CD4-positive, alpha-beta T cell treated with Interleukin-15 for 4 hours (primary cell): ENCODE measurements at regions not wholly inside any gene's neighbourhood (a gene's known extent, or its start where the extent isn't known, plus 50 kb on each side); places are given as distances from the start of the nearest gene placed in this dataset.
"Not testable (repeated sequence)": the region's sequence is repeated elsewhere in the genome, so short reads cannot be mapped to it uniquely, and the experiment has no call there.

Experiments used
- DNase-seq: peaks from one replicate; pipeline ENCODE4 v3.0.0-alpha.2; 2020; ENCODE audit warnings: low spot score

DNA sequence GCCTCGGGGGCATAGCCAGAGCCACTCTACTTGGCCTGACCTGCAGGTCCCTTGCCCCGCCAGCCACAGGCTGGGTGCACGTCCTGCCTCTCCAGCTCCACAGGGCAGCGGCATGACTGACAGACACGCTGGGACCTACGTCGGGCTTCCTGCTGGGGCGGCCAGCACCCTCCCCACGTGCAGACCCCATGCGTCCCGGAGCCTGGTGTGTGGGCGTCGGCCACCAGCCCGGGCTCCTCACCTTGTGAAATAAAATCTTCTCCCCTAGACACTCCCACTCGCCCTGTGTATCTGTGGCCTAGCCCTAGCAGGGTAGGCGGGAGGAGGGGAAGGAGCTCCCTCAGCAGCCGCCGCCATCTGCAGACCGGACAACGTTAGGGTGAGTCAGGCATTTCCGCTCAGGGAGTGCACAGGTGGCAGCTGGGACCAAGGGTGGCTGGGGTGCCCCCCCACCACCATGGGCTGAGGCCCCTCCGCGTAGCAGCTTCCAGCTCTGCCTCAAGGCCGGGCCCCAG, 119.5 kb downstream of the IGLL1 start:
- not testable (repeated sequence) for DNase-seq

DNA sequence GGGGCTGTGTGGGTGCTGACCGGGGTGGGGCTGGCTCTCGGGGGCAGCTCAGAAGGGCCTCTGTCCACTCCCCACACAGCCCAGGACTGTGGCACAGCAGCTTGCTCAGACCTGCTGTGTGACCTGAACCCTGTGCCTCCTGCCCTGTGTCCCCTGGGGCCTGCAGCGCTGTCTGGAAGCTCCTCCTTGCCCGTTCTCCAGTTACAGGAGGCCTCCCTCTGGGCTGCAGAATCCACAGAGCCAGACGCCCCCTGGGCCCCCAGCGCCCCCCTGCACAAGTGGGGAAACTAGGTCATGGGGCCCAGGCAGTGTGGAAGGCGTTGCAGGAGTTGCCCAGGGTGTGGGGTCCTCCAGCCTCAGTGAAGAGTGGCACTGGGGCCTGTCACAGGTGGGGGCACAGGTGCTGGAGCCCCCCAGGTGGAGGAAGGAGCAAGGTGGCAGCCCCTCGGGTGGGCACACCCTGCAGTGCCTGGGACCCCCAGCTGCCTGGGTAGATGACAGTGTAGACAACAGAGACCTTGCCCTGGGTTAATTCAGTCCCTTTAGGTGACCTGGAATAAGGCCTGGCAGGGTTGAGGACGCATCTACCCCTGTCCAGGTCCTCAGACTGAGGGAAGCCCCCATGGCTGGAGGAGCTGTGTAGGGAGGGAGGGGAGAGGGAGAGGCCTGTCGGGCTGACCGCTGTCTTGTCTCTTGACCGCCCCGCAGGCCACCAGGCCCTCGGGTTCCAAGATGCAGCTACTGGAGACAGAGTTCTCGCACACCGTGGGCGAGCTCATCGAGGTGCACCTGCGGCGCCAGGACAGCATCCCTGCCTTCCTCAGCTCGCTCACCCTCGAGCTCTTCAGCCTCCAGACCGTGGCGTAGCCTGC, 120.2 kb downstream of the IGLL1 start:
- not testable (repeated sequence) for DNase-seq

DNA sequence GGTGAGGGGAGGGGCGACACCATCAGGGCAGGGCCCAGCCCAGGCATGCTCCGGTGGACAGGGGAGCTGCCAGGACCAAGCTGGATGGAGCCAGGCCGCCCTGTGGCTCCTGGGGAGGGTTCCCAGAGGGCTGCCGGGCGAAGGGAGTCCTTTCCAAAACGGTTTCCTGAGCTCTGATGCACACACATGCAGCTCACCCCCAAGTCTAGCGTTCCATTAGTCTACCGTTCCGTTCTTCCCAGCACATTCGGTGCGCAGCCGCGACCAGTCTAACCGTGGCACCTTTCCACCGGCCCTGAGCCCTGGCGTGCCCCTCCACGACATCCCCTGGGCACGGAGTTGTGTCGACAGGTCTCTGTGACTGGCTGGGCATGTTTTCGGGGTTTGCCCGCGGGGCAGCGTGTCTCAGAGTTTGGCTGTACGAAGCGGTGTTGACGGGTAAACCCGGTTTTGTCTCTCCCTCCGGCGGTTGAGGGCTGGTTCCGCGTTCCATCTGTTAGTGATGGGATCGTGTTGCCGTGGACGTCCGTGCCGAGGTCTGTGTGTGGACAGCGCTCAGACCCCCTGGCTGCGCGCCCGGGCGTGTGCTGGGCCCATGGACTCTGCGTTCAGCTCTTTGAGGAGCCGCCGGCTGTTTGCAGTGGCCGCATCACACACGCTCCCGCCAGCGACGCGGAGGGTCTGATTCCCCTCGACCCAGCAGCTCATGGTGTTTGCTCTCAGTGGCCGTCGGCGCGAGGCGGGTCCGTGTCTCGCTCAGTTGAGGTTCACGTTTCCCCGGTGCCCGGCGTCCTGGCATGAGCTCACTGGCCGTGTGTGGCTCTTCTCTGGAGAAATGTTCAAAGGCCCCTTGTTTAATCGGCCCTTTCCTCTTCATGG, 121.2 kb downstream of the IGLL1 start:
- DNase-seq: no peak

DNA sequence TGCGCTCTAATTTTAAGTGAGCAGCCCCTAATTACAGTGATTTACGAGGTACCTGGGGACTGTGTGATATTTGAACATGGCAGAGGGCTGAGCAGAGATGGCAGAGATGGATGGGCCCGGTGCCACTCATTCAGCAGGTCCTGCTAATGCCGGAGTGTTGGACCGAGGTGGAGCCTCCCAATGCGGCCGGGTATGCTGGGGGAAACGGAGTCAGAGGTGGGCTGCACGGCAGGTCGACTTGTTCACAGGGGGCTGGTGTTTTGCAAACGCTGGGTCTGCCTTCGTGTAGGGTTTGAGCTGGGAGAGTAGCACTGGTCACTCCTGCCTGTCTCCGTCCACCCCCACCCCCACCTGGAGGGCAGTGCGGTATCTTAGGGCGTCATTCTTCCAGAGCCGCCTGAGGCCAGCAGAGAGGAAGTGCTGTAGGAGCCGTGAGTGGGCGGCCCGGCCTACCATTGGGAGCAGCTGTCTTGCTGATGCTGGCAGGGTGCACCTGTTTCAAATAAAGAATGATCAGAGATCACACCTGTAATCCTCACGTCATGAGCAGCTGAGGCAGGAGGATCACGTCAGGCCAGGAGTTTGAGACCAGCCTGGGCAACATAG, 122.6 kb downstream of the IGLL1 start:
- no peak for DNase-seq

DNA sequence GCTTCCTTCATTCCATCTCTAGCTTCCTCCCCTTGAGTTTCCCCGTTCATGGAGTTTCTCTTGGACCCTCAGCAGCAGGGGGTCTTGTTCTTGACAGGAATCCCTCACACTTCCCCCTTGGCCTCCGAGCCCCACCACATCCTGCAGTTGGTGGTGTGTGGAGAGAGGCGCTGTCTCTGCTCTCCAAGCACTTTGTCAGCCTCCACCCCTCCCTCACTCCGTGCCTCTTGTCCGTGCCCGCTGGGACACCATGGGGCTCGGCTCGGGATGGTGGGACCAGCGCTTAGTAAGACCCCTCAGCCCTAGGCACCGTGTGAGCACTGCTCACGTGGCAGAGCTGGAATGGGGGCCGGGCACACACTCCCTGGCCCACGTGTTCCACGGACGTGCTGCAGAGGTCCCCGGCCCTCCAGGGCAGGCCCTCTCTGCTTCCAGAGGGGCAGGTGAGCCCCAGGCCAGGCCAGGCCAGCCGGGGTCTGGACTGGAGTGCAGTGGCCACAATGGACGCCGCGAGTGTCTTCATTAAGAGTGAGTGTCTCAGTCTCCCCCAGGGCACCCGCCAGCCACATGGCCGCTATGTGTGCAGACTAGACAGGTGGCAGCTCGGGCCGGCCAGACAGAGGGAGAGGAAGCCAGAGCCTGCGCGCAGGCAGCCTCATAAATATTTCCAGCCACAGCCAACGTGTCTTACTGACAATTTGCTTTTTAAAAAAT, 123.3 kb downstream of the IGLL1 start:
- not testable (repeated sequence) for DNase-seq

DNA sequence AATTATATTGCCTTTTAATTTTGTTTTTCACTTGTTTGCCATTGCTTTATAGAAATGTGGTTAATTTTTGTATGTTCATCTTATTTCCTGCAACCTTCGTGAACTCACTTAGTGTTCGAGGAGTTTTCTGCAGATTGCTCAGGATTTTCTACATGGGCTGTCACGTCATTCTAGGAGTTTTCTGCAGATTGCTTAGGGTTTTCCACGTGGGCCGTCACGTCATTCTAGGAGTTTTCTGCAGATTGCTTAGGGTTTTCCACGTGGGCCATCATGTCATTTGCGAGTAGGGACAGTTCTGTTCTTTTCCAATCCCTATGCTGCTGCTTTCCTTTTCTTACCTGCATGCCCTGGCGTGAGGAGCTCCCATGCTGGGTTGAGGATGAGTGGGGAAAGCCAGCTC, 125.7 kb downstream of the IGLL1 start:
- not testable (repeated sequence) for DNase-seq

DNA sequence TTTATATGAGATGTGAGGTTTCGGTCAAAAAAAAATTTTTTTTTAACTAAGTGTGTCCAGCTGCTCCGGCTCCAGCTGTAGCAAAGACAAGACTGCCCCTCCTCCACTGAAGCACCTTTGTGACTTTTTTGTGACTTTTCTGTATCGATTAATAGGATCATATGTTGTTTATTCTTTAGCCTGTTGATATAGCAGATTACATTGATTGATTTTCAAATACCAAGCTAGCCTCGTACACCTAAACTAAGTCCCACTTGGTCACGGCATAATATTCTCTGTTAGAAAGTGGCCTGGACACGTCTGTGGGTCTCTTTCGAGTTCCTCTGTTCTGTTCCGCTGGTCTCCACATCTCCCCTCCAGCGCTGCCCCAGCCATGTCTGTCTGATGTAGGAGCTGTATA, 126.8 kb downstream of the IGLL1 start:
- DNase-seq: no peak

DNA sequence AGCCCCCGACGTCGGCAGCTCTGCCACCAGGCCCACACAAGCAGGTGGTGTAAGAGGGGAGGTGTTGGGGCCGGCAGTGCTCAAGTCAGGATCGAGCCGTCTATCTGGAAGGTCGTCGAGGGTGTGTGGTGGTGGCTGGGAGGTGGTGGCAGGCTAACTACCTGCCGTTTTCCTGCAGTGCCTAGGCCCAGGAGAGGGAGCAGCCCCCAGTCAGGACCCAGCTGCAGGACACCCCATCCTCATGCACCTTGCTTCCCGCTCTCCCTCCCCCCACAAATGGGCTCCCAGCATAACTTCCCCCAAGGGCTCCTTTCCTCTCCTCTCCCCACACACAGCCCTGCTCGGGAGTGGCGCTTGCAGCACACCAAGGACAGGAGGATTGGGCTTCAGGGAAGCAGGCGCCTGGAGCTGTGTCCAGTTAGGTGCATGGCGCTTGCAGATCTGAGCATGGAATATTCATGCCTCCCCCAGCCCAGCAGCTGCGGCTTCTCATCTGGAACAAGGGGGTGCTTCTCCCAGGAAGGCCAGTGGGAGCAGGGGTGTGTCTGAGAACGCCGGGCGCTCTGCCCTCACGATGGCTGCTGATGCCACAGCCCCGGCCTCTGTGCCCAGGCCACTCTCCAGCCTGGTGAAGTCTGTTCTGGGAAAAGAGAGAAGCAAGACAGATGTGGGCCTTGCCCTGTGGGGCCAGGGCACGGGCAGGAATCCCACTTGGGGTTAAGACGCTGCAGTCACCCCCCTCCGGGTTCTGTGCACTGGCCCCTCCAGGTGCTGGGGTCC, 127.7 kb downstream of the IGLL1 start:
- no peak for DNase-seq

DNA sequence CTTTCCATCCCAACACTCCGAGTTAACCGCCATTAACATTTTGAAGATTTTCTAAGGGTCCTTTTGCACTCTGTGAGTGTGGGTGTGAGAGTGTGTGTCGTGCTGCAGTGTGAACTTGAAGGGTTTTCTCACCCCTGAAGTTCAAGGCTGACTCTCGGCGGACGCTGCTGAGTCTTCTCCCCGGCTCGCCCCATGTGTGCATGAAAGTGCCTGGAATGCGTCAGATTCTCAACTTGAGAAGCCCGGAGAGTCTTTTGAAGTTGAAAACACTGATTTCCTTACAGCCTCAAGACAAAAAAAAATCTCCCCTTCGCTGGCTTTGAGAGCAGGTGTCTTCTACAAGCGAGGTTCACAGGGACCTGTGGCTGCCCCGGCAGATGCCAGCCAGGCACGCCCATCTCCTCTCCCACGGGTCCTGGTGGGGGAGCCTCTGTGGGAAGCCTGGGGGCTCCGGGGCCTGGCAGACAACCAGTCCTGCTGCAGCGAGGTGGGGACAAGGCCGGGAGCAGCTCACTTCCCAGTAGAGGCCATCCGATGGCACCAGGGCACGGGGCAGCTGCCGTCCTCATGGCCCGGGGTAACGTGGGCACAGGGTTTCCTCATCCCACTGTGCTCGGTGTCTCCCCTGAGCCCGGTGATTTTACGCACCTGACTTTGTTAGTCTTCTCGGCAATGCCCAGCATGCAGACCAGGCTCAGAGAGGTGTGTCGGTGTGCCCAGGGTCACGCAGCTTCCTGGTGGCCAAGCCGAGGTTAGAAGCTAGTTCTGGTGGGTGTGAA, 128.4 kb downstream of the IGLL1 start:
- not testable (repeated sequence) for DNase-seq

DNA sequence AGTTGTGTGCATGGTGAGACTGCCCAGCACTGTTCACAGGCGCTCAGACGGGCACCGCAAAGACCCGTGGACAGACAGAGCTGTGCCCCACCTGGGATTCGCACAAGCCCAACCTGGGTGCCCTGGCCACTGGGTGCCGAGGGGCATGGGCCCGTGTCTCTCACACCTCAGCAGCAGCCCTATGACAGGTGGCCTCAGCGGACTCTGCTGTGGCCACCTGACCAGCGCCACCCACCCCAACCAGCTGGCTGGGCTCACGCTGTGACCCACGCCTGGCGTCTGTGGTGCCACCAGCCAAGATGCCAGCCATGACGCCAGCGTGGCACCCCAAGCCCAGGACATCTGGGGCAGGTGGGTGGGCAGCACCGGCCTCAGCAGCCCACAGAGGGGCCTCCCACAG, 129.3 kb downstream of the IGLL1 start:
- DNase-seq: not testable (repeated sequence)

DNA sequence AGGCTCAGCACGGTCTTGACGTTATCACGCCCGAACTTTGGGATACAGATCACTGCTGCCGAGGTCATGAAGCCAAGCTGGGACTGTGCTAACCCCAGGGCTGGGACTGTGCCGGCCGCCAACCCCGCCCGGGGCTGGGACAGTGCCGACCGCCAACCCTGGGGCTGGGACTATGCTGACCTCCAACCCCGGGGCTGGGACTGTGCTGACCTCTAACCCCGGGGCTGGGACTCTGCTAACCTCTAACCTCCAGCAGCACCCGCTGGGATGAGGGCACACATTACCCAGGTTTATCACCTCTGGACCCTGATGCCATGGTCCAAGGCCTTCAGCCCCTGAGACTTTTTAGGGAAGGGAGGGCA, 129.7 kb downstream of the IGLL1 start:
- DNase-seq: no peak

DNA sequence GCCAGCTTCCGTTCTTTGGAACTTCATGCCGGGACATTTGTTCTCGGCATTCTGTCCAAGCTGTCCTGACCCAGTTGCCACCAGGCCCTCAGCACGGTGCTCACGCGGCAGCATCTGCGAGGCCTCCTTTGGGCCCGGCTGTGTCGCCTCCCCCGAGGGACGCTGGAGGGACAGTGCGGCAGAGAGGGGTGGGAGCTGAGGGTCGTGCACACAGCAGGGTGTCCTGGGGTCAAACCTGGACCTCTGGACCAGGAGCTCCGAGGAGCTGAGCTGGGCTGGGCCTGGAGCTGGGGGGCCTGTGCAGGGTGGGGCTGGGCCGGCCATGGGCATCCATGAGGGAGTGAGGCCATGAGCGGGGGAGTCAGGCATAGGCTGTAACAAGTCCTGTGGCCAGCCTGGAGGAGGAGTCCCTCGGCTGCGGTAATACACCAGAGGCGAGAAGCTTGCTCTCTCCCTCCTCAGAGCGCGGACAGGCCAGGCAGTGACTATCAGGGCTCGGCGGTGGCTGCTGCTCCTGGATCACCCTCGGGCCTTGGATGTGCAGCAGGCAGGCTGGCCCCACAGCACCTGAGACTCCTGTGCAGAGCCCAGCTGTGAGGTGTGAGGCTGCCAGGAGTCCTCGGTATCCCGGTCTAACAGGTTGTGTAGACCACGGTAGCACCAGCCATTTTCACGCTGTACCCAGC, 130.2 kb downstream of the IGLL1 start:
- DNase-seq: not testable (repeated sequence)

DNA sequence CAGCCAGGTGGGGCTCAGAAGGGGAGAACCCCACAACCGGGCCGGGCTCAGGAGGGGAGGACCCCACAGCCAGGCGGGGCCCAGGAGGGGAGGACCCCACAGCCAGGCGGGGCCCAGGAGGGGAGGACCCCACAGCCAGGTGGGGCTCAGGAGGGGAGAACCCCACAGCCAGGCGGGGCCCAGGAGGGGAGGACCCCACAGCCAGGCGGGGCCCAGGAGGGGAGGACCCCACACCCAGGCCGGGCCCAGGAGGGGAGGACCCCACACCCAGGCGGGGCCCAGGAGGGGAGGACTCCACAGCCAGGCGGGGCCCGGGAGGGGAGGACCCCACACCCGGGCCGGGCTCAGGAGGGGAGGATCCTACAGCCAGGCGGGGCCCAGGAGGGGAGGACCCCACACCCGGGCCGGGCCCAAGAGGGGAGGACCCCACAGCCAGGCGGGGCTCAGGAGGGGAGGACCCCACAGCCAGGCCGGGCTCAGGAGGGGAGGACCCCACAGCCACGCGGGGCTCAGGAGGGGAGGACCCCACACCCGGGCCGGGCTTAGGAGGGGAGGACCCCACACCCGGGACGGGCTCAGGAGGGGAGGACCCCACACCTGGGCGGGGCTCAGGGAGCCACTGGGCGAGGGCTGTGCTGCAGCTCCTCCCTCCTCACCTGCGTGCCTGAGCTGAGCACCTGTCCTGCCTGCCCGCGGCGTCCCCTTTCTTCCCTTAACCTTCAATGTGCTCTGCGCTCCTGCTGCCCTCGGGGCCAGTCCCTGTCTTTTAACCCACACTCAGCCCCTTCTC, 131.4 kb downstream of the IGLL1 start:
- DNase-seq: not testable (repeated sequence)

DNA sequence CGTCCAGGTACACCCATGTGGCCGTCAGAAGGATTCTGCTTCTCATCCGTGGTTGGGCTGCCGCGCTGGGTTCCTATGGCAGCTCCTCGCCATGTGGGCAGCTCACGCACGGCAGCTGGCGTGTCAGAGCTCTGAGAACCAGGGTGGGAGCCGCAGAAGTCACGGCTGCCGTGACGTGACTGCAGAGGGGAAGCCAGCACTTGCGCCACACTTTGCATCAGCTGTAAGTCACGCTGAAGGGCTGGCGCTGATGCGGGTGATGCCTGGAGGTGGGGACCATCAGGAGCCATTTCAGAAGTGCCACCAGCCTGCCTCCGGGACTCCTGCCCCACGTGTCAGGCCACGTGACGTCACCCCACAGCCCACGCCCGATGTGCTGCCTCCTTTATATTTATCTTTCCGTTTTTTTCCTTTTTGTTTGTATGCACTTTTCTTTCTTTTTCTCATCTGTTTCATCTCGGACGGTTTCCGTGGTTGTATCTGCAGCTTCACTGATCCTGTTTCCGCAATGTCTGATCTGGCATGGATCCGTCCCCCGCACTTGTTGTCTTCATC, 133.2 kb downstream of the IGLL1 start:
- no peak for DNase-seq

DNA sequence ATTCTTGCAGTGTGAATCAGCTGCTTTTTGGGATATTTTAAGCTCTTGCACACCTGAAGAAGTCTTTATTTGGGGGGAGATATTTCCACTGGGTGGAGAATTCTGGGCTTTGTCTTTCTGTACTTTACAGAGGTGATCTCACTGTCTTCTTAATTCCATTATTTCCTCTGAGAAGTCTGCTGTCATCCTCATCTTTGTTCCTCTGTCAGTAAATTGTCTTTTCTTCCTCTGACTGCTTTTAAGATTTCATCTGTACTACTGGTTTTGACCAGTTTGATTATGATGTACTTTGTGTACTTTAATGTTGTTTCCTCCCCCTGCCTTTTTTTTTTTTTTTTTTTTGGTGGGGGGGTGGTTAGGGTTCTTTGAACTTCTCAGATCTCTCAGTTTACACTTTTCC, 133.9 kb downstream of the IGLL1 start:
- not testable (repeated sequence) for DNase-seq

DNA sequence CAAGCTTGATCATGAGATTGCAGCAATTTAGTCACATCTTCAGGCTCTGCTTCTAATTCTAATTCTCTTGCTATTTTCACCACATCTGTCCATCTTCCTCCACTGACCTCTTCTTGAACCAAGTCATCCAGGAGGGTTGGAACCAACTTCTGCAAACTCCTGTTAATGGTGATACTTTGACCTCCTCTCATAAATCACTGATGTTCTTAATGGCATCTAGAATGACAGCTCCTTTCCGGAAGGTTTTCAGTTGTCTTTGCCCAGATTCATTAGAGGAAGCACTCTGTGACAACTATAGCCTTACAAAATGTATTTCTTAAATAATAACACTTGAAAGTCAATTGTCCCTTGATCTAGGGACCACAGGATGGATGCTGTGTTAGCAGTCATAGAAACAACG, 136.2 kb downstream of the IGLL1 start:
- DNase-seq: not testable (repeated sequence)

DNA sequence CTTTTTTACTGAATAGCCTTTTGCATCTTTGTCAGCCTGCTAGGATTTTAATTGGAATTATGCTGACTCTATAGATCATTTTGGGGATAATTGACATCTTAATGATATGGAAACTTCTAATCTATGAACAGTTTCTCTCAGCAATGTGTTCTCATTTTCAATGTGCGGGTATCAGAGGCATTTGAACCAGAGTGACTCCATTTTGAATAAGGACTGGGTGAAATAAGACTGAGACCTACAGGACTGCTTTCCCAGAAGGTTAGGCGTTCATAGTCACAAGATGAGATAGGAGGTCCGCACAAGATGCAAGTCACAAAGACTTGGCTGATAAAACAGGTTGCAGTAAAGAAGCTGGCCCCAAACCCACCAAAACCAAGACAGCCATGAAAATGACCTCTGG, 140.5 kb downstream of the IGLL1 start:
- not testable (repeated sequence) for DNase-seq

DNA sequence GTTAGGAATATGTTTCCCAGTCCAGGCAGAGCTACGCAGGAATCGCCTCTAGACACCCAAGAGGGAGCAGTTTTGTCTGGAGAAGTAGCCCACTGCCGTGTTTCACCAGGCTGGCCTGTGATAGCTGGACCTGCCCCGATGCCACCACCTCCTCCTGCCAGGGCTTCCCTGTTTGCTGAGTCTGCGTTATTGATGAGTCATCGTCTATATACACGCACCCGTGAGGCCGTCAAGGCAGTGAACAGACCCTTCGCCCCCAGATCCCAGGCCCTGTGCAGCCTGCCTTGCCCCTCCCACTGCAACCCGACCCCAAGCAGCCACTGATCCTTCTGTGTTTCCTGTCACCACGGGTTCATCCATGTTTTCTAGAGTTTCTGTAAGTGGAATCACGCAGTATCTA, 141.9 kb downstream of the IGLL1 start:
- no peak for DNase-seq
